Activated T-cell treated with anti-CD3 and anti-CD28 coated beads, Interleukin-2, amount 50 U/mL, for 4 hours (primary cell): ENCODE measurements at regions not wholly inside any gene's neighbourhood (a gene's known extent, or its start where the extent isn't known, plus 50 kb on each side); places are given as distances from the start of the nearest gene placed in this dataset.

Experiments used
- ATAC-seq, 2 donors: fragments of 200-7000 bp; cut with Tn5 transposase; one replicate each; pipeline ENCODE4 v1.10.0; 2021
- DNase-seq: peaks from one replicate; pipeline ENCODE4 v3.0.0-alpha.2; 2020
- H3K27me3 Mint-ChIP-seq: one replicate; pipeline ENCODE4 v1.8.0; 2021; ENCODE audit warnings: low read depth, mixed read lengths
- H3K36me3 Mint-ChIP-seq: one replicate; pipeline ENCODE4 v1.8.0; 2022; ENCODE audit warnings: mixed read lengths; ENCODE audit not compliant: insufficient read depth
- H3K4me1 Mint-ChIP-seq: one replicate; pipeline ENCODE4 v1.8.0; 2021; ENCODE audit warnings: low read depth, mixed read lengths
- H3K4me3 Mint-ChIP-seq: one replicate; pipeline ENCODE4 v1.8.0; 2021; ENCODE audit warnings: mild to moderate bottlenecking, moderate library complexity, mixed read lengths
- H3K9me3 Mint-ChIP-seq: one replicate; pipeline ENCODE4 v1.8.0; 2021; ENCODE audit warnings: mixed read lengths

DNA sequence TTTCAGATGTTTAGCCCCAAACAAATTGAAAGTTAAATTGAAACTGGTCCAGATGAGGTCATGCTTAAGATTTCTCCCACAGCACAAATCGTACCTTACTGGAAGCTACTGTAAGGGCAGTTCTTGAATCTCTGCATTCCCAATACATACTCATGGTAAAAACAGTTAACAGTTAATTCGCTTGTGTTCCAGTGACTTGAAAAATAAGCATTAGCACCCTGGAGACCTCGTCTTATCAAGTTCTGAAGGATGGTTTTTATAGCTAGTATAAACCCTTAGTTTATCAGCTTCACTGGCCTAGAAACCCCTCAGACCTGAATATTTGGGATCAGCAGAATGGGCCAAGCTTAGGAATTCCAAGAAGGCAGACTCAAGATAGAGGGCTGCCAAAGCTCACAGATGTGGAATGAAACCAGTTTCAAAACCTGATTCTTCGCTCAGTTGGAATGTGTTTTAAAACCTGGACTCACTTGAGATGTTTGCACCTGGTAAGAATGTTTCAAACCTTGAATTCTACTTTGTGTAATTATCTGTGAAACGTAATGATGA, 103.6 kb downstream of the C9orf152 start:
- ATAC-seq (no peak), DNase-seq (no peak)
- Mint-ChIP-seq H3K9me3 (no peaks in the 10 kb centered on the region), H3K4me1 (peaks cover 2% of the 10 kb centered on the region), H3K27me3 (no peaks in the 10 kb centered on the region), H3K36me3 (no peaks in the 10 kb centered on the region), H3K4me3 (no peak overlapping the region)

- DNase-seq (no peak), ATAC-seq (no peak)
- H3K4me3 Mint-ChIP-seq: no peak overlapping the region
- H3K9me3 Mint-ChIP-seq: no peaks in the 10 kb centered on the region
- H3K4me1 Mint-ChIP-seq: peaks cover 2% of the 10 kb centered on the region
- H3K36me3 Mint-ChIP-seq: no peaks in the 10 kb centered on the region
- H3K27me3 Mint-ChIP-seq: no peaks in the 10 kb centered on the region
Measured at GRCh38 chr9:110105107-110105506, 102.9 kb downstream of the C9orf152 start.

DNA sequence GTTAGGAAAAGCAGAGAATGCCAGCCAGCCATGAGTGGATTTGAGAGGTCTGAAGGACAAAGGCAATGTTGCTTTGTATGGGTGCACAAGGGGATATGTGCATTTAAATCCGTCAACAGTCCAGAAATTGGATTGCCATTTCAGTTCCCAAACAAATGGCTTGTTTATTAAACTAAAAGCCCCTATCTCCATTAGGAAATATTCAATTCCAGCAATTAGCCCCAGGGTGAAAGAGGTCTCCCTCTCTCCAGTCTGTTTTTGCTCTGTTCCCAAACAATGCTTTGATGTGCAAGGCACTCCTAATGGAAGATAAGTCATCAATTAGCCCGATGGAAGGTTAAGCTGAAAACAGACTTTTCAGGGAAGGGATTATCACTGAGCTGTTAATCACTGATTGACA, 101.3 kb downstream of the C9orf152 start:
- H3K9me3 Mint-ChIP-seq: no peaks in the 10 kb centered on the region
- H3K27me3 Mint-ChIP-seq: no peaks in the 10 kb centered on the region
- no peak overlapping the region for H3K4me3 Mint-ChIP-seq

DNA sequence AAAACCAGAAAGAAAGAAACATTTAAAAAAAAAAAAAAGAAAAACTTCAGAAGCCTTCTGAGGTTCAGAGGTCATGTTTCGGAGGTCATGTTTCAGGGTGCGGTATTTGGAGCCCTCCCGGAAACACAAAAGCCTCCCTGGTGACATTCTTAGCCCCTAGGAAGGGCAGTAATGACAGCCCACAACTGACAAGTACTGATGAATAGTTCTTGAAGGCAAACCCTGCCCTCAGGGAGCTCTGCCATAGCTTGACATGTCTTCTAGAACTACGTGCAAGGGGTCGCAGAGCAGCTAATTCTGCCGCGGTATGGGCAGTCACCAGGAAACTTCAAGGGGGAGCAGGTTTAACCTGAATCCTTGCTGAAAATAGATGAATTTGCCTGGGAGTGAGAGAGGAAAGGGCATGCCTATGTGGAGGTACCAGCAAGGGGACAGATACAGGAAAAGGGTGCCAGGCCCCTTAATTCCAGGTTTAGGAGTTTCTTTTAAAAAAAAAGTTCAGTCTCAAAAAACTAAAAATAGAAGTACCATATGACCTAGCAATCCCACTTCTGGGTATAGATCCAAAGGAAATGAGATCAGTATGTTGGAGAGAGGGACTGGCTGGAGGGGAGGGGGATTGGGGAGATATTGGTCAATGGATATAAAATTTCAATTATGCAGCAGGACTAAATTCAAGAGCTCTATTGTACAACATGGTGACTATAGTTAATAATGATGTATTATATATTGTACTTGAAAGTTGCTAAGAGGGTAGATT, 98.4 kb downstream of the C9orf152 start:
- peaks cover 3% of the 10 kb centered on the region for H3K36me3 Mint-ChIP-seq
- H3K4me3 Mint-ChIP-seq: no peak overlapping the region
- no peaks in the 10 kb centered on the region for H3K9me3 Mint-ChIP-seq
- no peaks in the 10 kb centered on the region for H3K4me1 Mint-ChIP-seq
- DNase-seq (no peak), ATAC-seq (no peak)
- H3K27me3 Mint-ChIP-seq: no peaks in the 10 kb centered on the region

More for the DNA sequence above, 101.3 kb downstream of the C9orf152 start:
- peaks cover 2% of the 10 kb centered on the region for H3K4me1 Mint-ChIP-seq
- DNase-seq (no peak), ATAC-seq (no peak)
- no peaks in the 10 kb centered on the region for H3K36me3 Mint-ChIP-seq

DNA sequence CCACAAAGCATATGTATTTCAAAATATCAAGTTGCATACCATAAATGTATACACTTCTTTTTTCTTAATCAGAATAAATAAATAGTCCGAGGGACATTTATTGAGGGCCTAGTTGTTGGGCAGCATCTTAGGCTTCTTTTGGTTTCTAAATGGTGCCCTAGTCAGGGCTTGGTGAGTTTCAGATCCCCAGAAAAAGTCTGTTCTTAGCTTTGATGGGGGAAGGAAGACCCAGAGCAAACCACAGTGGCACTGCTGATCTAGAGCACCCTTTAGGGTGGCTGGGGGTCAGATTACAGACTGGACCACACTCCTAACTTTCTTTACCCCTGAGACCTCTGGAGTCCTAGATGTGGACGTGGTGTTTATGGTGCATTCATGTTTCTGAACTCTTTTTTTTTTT, 97.8 kb downstream of the C9orf152 start:
- no peak for ATAC-seq
- H3K36me3 Mint-ChIP-seq: peaks cover 3% of the 10 kb centered on the region

DNA sequence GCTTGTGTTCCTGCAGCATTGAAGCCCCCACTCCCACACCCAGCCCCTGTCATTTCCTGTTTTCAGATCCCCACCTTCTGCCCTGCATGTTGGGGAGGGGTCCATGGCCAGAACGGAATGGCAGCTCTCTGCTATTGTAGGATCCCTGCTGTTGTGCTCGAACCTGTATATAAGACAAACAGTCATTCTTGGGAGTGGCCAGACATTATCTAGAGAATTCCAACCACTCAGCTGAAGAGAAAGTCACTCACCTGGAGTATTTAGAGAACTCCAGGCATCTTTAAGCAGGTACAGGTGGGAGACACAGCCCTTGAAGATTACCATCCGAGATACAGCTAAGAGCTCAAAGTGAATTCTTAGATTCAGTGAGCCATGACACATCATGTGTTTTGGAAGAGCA, 96.1 kb downstream of the C9orf152 start:
- no peak overlapping the region for H3K4me3 Mint-ChIP-seq
- ATAC-seq: no peak
- H3K36me3 Mint-ChIP-seq: peaks cover 3% of the 10 kb centered on the region
- no peaks in the 10 kb centered on the region for H3K4me1 Mint-ChIP-seq
- no peaks in the 10 kb centered on the region for H3K27me3 Mint-ChIP-seq
- H3K9me3 Mint-ChIP-seq: no peaks in the 10 kb centered on the region
- no peak for DNase-seq

More for the DNA sequence above, 97.8 kb downstream of the C9orf152 start:
- Mint-ChIP-seq H3K27me3 (no peaks in the 10 kb centered on the region), H3K4me3 (no peak overlapping the region), H3K9me3 (no peaks in the 10 kb centered on the region), H3K4me1 (no peaks in the 10 kb centered on the region)
- DNase-seq: no peak

DNA sequence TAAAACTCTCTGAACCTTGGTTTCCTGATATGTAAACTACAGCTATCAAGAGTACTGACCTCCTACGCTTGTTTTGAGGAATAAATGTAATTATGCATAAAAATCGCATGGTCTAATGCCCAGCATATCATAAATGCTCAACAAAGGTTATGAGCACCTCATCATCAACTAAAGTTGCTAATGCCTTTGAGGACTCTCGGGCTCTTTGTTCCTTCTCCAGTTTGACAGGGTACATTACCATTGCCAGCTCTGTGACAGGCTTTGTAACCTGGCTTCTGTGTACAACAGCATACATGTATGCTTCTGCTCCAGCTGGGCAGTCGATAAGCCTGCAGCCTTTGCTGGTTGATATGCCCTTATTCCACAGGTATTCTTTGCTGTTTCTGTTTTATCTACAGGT, 95.2 kb downstream of the C9orf152 start:
- H3K36me3 Mint-ChIP-seq: peaks cover 3% of the 10 kb centered on the region
- no peaks in the 10 kb centered on the region for H3K4me1 Mint-ChIP-seq
- H3K4me3 Mint-ChIP-seq: no peak overlapping the region
- no peaks in the 10 kb centered on the region for H3K27me3 Mint-ChIP-seq
- DNase-seq: no peak
- ATAC-seq: no peak
- H3K9me3 Mint-ChIP-seq: no peaks in the 10 kb centered on the region

DNA sequence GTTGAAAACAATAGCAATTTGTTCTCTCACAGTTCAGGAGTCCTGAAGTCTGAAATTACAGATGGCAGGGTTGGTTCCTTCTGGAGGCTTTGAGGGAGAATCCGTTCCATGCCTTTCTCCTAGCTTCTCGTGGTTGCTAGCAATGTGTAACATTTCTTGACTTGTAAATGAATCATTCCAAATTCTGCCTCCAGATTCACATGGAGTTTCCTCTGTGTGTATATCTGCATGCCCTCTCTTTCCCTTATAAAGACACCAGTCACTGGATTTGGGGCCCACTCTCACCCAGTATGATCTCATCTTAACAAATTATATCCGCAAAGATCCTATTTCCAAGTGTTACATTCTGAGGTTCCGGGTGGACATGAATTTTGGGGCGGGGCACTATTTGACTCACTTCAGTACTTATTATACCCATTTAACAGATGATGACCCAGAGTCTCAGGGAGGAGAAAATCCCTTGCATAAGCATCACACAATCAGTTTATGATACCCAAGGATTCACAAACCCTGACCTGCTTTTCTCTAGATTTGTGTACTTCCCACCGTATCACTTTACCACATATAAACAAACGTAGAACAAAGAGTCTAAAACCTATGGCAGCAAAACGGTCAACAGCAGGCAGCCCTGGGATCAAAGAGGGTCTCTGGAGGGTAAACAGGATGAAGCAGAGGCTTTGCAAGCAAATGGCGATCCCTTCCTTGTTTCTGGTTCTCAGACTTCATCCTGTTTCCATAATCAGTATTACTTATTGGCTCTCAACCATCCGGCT, 93.7 kb downstream of the C9orf152 start:
- H3K4me3 Mint-ChIP-seq: no peak overlapping the region
- no peak for DNase-seq
- H3K27me3 Mint-ChIP-seq: no peaks in the 10 kb centered on the region
- ATAC-seq: no peak
- peaks cover 3% of the 10 kb centered on the region for H3K36me3 Mint-ChIP-seq
- no peaks in the 10 kb centered on the region for H3K4me1 Mint-ChIP-seq
- H3K9me3 Mint-ChIP-seq: no peaks in the 10 kb centered on the region

GRCh38 chr9:110114859-110115201, 93.1 kb downstream of the C9orf152 start:
- no peaks in the 10 kb centered on the region for H3K9me3 Mint-ChIP-seq
- no peaks in the 10 kb centered on the region for H3K27me3 Mint-ChIP-seq
- ATAC-seq (no peak), DNase-seq (no peak)
- no peaks in the 10 kb centered on the region for H3K4me1 Mint-ChIP-seq
- no peak overlapping the region for H3K4me3 Mint-ChIP-seq
- peaks cover 3% of the 10 kb centered on the region for H3K36me3 Mint-ChIP-seq

DNA sequence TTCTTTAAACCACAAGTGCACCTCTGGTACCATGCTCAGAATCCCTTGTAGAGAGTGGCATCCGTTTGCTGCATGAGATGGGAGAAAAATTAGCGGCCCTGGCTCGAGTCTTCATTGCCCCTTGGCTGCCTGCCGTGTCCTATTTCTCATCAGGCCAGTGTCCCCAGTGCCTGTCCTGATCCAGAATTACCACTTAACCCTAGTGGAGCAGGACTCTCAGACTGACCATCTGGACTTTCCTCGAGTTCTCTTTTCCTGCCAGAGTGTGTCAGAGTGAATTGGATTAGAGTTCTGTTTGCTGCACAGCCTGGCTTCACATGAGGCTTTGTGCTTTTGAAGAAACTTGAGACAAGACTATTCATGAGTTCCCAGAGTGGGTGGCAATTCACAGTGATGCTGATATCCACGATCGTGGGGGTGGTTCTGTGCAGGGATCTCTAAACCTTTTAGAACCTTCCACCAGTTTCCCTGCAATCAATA, 92.6 kb downstream of the C9orf152 start:
- Mint-ChIP-seq H3K27me3 (no peaks in the 10 kb centered on the region), H3K4me3 (no peak overlapping the region), H3K36me3 (peaks cover 3% of the 10 kb centered on the region), H3K9me3 (no peaks in the 10 kb centered on the region), H3K4me1 (no peaks in the 10 kb centered on the region)
- ATAC-seq: no peak
- DNase-seq: no peak

- H3K27me3 Mint-ChIP-seq: no peaks in the 10 kb centered on the region
- ATAC-seq: no peak
- no peak overlapping the region for H3K4me3 Mint-ChIP-seq
- H3K36me3 Mint-ChIP-seq: peaks cover 3% of the 10 kb centered on the region
- DNase-seq: no peak
- no peaks in the 10 kb centered on the region for H3K9me3 Mint-ChIP-seq
- no peaks in the 10 kb centered on the region for H3K4me1 Mint-ChIP-seq
Measured at GRCh38 chr9:110115826-110116542, 92.0 kb downstream of the C9orf152 start.

DNA sequence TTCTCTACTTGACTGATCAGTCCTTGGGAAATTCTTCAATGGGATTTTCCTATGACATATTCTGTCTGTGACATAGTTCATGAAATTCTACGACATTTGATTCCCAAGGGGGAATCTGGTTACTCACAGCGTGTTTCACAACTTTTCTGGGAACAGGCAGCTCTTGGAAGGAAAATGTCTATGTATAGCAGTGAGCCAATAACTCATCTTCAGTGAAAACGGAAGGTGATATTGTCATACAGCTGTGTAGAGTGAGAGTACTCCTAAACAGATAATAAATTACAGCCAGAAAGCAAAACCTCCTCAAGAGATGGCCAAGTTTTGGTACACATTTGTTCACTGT, 91.4 kb downstream of the C9orf152 start:
- ATAC-seq (no peak), DNase-seq (no peak)
- H3K36me3 Mint-ChIP-seq: peaks cover 3% of the 10 kb centered on the region
- H3K9me3 Mint-ChIP-seq: no peaks in the 10 kb centered on the region
- no peaks in the 10 kb centered on the region for H3K27me3 Mint-ChIP-seq
- no peak overlapping the region for H3K4me3 Mint-ChIP-seq
- no peaks in the 10 kb centered on the region for H3K4me1 Mint-ChIP-seq

DNA sequence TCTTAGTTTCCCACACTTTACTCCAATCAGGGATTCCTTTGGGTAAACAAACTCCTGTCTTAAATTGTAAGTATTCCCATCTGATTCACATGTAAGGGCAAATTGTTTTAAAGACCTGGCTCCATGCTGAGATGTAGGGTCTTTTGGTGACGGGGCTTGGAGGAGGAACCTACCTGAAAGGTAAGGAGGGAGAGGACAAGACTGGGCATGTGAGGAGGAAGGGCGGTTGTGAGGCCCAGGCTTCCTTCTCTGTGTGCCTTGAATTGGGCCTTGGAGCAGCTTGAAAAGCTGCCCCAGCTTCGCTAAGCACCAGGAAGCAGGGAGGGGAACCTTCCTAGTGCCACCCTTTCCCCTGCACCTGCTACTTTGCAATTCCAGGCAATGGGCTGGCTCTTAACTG, 86.8 kb downstream of the C9orf152 start:
- DNase-seq (no peak), ATAC-seq (no peak)
- Mint-ChIP-seq H3K9me3 (no peaks in the 10 kb centered on the region), H3K4me3 (no peak overlapping the region), H3K27me3 (no peaks in the 10 kb centered on the region), H3K36me3 (peaks cover 4% of the 10 kb centered on the region), H3K4me1 (peaks cover 19% of the 10 kb centered on the region)

DNA sequence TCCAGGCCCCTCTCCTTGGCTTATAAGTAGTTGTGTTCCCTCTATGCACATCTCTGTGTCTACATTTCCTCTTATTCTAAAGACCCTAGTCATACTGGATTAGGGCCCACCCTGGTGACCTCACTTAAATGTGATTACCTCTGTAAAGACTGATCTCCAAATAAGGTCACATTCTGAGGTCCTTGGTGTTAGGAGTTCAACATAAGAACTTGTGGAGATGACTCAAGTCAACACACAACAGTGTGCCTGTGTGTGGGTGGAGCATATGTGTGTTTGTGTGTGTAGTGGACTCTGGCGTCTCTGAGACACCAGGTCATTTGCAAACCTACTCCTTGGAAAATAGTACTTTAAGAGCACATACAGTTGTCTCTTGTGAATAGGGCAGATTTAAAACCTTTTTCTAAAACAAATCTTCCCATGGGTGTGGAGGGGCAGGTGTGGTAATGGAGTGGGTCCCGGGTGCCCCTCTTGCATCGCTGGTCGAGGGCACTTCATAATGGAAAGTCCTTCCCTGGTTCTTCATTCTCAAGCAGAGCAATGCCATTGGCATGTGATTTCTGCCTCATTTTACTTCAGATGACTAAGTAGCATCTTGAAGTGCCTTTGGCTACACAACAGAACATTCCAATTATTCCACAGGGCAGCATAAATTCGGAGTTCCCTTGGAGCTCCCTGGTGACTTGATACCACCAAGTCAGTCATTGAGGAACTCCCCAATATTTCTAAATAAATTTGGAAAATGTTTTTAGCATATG, 84.4 kb downstream of the C9orf152 start:
- ATAC-seq (no peak), DNase-seq (no peak)
- Mint-ChIP-seq H3K4me1 (peaks cover 35% of the 10 kb centered on the region), H3K36me3 (peaks cover 4% of the 10 kb centered on the region), H3K9me3 (no peaks in the 10 kb centered on the region), H3K27me3 (no peaks in the 10 kb centered on the region), H3K4me3 (no peak overlapping the region)
